Gastrocnemius medialis (tissue), 4 donors: ENCODE measurements at regions not wholly inside any gene's neighbourhood (a gene's known extent, or its start where the extent isn't known, plus 50 kb on each side); places are given as distances from the start of the nearest gene placed in this dataset.

Source experiments
- ATAC-seq, 2 donors: fragments of 150-250 bp; one replicate each; pipeline ENCODE4 v1.9.1; 2016
- DNase-seq, 2 donors: peaks; one replicate each; pipeline ENCODE4 v3.0.0-alpha.2; 2019
- H3K27ac ChIP-seq, 4 donors: fragments of 200-600 bp; sonication (generic); 1 replicate in 1 of 4; 2 replicates in 3 of 4; pipeline ENCODE4 v1.5.1; 2016 to 2018; ENCODE audit warnings: mild to moderate bottlenecking in 2 of 4, moderate library complexity in 1 of 4
- H3K27me3 ChIP-seq, 3 donors: fragments of 200-600 bp; sonication (generic) in 2 of 3; 1 replicate in 1 of 3; 2 replicates in 2 of 3; pipeline versions ENCODE4 v1.5.1 to v1.6.0; 2016 to 2019; ENCODE audit warnings: mild to moderate bottlenecking in 1 of 3, moderate library complexity in 1 of 3
- H3K36me3 ChIP-seq, 2 donors: fragments of 200-600 bp; sonication (generic) in 1 of 2; one replicate each; pipeline ENCODE4 v1.5.1; 2017 to 2018
- H3K4me1 ChIP-seq, 2 donors: fragments of 200-600 bp; sonication (generic) in 1 of 2; one replicate each; pipeline ENCODE4 v1.5.1; 2016 to 2017; ENCODE audit warnings: mild to moderate bottlenecking in 2 of 2
- H3K4me3 ChIP-seq, 4 donors: fragments of 200-600 bp; sonication (generic) in 3 of 4; 1 replicate in 1 of 4; 2 replicates in 3 of 4; pipeline ENCODE4 v1.5.1; 2016 to 2019; ENCODE audit warnings: mild to moderate bottlenecking in 2 of 4
- H3K9me3 ChIP-seq, 3 donors: fragments of 200-600 bp; sonication (generic) in 2 of 3; 1 replicate in 1 of 3; 2 replicates in 2 of 3; pipeline ENCODE4 v1.5.1; 2016 to 2019
- POLR2A ChIP-seq, 2 donors: fragments of 450-650 bp; IDR thresholded peaks; one replicate each; pipeline ENCODE4 v1.6.1; 2017; ENCODE audit warnings: antibody characterized with exemption in 2 of 2, mild to moderate bottlenecking in 2 of 2, moderate library complexity in 2 of 2
- in situ Hi-C, 4 donors: fragments of 200-750 bp; cut with MboI; loops; one replicate each; pipeline versions ENCODE4 v1.15.0 to v1.8.0; 2017; ENCODE audit warnings: low sequenced_read_pairs in 4 of 4
- intact Hi-C: fragments of 100-400 bp; cut with DNase I; formaldehyde crosslinking; loops from one replicate; pipeline ENCODE4 v1.15.1; 2023; ENCODE audit warnings: low total_unique reads
- TF ChIP-seq, protein P1 (sequence below), 5 experiments: fragments of 450-650 bp in 3 of 5; fragments of 200-600 bp in 2 of 5; sonication (generic) in 2 of 5; IDR thresholded peaks in 4 of 5; conservative IDR thresholded peaks in 1 of 5; 1 replicate in 4 of 5; 2 replicates in 1 of 5; pipeline ENCODE4 v1.5.1; 2016 to 2019; ENCODE audit warnings: antibody characterized with exemption in 5 of 5, mild to moderate bottlenecking in 3 of 5, moderate library complexity in 3 of 5

DNA sequence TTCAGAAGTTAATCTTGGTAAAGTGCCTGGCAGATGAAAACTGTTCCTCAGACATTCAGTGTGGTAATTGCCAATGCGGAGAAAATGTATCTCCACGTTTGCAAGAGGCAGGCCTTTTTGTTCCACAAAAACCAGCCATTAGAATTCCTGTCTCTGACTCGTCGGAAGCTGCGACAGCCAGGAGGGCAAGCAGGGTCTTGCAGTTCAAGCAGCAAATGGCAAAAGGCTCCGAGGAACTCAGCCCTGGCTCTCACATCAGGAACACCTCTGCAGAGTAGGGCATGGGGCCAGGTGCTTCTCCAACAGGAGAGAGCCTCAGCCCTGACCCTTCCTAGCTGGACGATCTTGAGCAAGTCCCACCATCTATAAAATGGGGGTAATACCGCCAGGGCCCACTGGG lies 69.0 kb upstream of the CPLX2 start:
- no peaks in the 10 kb centered on the region for H3K36me3 ChIP-seq
- H3K4me1 ChIP-seq: peaks cover 0 to 2% of the 10 kb centered on the region in 2 donors
- DNase-seq: no peak
- no peak overlapping the region for H3K27ac ChIP-seq
- in situ Hi-C loops (no loop called here), intact Hi-C loops (no loop called here)
- no peak for ATAC-seq
- TF ChIP-seq POLR2A (IDR thresholded peaks at IDR 0.05): no peak
- TF ChIP-seq, protein P1, sequence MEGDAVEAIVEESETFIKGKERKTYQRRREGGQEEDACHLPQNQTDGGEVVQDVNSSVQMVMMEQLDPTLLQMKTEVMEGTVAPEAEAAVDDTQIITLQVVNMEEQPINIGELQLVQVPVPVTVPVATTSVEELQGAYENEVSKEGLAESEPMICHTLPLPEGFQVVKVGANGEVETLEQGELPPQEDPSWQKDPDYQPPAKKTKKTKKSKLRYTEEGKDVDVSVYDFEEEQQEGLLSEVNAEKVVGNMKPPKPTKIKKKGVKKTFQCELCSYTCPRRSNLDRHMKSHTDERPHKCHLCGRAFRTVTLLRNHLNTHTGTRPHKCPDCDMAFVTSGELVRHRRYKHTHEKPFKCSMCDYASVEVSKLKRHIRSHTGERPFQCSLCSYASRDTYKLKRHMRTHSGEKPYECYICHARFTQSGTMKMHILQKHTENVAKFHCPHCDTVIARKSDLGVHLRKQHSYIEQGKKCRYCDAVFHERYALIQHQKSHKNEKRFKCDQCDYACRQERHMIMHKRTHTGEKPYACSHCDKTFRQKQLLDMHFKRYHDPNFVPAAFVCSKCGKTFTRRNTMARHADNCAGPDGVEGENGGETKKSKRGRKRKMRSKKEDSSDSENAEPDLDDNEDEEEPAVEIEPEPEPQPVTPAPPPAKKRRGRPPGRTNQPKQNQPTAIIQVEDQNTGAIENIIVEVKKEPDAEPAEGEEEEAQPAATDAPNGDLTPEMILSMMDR (IDR thresholded peaks at IDR 0.05 in 4 of 5, conservative IDR thresholded peaks at IDR 0.05 in 1 of 5): no peak
- no peak overlapping the region for H3K4me3 ChIP-seq
- H3K27me3 ChIP-seq: peaks cover 8 to 26% (median 8%) of the 10 kb centered on the region in 3 donors
- H3K9me3 ChIP-seq: no peaks in the 10 kb centered on the region

DNA sequence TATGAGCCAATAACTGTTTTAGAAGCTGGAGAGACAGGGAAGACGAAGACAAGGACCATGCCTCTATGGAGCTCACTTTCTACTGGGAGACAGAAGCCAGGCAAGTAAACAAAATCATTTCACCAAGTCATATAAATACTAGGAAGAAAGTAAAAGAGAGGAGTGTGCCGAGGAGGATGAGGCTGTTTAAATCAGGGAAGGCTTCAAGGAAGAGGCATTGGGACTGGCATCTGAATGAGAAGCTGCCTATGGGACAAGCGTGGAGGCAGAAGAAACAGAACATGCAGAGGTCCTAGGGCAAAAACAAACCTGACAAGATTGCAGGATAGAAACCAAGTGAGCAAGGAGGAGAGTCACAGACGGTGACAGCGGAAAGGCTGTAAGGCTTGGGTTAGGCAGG lies 68.1 kb upstream of the CPLX2 start:
- peaks cover 5 to 26% (median 5%) of the 10 kb centered on the region in 3 donors for H3K27me3 ChIP-seq
- in situ Hi-C loops: no loop called here
- no peaks in the 10 kb centered on the region for H3K36me3 ChIP-seq
- DNase-seq (no peak), ATAC-seq (no peak)
- no peak overlapping the region for H3K27ac ChIP-seq
- H3K4me3 ChIP-seq: no peak overlapping the region
- TF ChIP-seq, protein P1 (IDR thresholded peaks at IDR 0.05 in 4 of 5, conservative IDR thresholded peaks at IDR 0.05 in 1 of 5): no peak
- no peak for TF ChIP-seq POLR2A (IDR thresholded peaks at IDR 0.05)
- no peaks in the 10 kb centered on the region for H3K4me1 ChIP-seq
- intact Hi-C loops: no loop called here
- no peaks in the 10 kb centered on the region for H3K9me3 ChIP-seq

DNA sequence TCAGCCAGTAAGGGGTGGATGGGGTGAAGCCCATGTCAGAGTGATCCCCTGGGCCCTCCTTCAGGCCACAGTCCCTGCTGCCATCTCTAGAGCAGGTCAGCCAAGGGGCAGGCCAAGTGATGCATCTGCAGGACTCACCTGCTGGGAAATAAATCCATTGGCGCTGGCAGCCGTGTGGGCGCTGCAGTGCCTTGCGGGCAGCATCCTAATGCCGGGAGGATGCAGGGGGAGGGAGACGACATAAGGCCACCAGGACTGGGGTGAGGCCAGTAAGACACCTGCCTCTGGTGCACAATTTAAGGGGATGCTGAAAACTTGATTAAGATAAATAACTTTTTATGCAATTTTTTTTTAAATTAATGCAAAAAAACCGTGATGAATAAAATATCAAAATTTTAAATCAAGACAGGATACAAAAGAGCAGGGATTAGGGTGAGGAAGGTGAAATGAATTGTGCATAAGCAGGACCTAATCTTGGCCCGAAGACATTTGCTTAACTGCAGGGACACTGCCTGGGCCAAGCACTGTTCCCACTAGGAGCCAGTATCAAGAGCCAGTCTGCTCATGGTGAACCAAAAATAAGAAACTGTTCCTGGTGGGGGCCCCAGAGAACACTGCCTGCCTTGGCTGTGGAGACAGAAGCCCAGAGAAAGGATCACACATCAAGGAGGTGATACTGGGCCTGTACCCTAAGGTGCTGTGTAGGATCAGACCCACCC lies 67.5 kb upstream of the CPLX2 start:
- no peak overlapping the region for H3K27ac ChIP-seq
- no peaks in the 10 kb centered on the region for H3K9me3 ChIP-seq
- no peaks in the 10 kb centered on the region for H3K4me1 ChIP-seq
- ATAC-seq (no peak), DNase-seq (no peak)
- no peaks in the 10 kb centered on the region for H3K36me3 ChIP-seq
- intact Hi-C loops: no loop called here
- peaks cover 0 to 23% (median 2%) of the 10 kb centered on the region in 3 donors for H3K27me3 ChIP-seq
- TF ChIP-seq POLR2A (IDR thresholded peaks at IDR 0.05): no peak
- TF ChIP-seq, protein P1 (IDR thresholded peaks at IDR 0.05 in 4 of 5, conservative IDR thresholded peaks at IDR 0.05 in 1 of 5): no peak
- no peak overlapping the region for H3K4me3 ChIP-seq
- in situ Hi-C loops: no loop called here

DNA sequence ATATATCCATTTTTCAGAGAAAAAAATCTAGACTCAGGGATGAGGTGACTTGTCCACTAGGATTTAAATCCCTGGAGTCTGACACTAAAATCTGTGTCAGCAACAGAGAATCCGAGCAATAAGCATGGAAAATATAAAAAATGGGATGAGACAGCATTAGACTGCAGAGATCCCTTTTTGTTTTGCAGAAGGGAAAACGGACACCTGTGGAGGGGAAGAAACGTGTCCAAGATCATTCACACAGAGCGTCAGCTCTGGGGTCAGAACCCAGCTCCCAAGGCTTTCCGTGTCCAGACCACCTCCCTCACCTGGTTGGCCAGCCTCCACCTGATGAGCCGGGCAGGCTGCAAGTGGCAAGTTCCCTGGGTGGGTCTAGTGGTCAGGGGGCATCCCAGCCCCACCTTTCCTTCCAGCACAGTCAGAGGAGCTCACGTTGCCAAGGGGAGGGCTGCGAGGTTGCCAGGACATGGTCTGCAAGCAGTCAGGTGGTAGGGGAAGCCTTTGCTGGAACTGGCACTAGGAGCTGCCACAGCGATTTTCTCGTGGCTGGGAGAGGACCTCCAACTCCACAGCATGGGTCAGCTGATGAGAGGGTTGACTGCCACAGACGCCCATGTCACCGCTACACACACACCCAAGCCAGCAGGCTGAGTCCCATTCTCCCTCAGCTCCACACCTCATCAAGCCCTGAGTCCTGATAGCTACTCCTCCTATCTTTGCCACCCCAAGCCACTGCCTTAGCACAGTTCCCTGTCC lies 65.9 kb upstream of the CPLX2 start:
- ATAC-seq: no peak

More for the DNA sequence above, 65.9 kb upstream of the CPLX2 start:
- Histone ChIP-seq H3K4me1 (no peaks in the 10 kb centered on the region), H3K9me3 (no peaks in the 10 kb centered on the region), H3K4me3 (no peak overlapping the region), H3K27me3 (peaks cover 0 to 21% (median 0%) of the 10 kb centered on the region in 3 donors), H3K36me3 (no peaks in the 10 kb centered on the region), H3K27ac (no peak overlapping the region)
- intact Hi-C loops: no loop called here
- no peak for DNase-seq
- TF ChIP-seq, protein P1 (IDR thresholded peaks at IDR 0.05 in 4 of 5, conservative IDR thresholded peaks at IDR 0.05 in 1 of 5): no peak
- TF ChIP-seq POLR2A (IDR thresholded peaks at IDR 0.05): no peak
- in situ Hi-C loops: no loop called here
